PFSK-1 (cell line): ENCODE measurements at regions not wholly inside any gene's neighbourhood (a gene's known extent, or its start where the extent isn't known, plus 50 kb on each side); places are given as distances from the start of the nearest gene placed in this dataset.

ENCODE experiments used
- FOXP2 ChIP-seq: optimal IDR thresholded peaks from 2 replicates; pipeline ENCODE3; 2011; ENCODE audit warnings: borderline replicate concordance, control low read depth, inconsistent platforms; ENCODE audit not compliant: insufficient read depth; ENCODE audit errors: extremely low read length, extremely low read depth
- POLR2AphosphoS5 ChIP-seq: IDR thresholded peaks from 2 replicates; pipeline ENCODE4 v1.6.1; 2012; ENCODE audit warnings: low read depth, mild to moderate bottlenecking, control low read depth, low read length, moderate library complexity
- SIN3A ChIP-seq: IDR thresholded peaks from 2 replicates; pipeline ENCODE4 v1.6.1; 2012; ENCODE audit warnings: mild to moderate bottlenecking, low read length, moderate library complexity, borderline replicate concordance; ENCODE audit not compliant: insufficient read depth
- TAF1 ChIP-seq: IDR thresholded peaks from 2 replicates; pipeline ENCODE4 v1.6.1; 2012; ENCODE audit warnings: low read length, control low read depth, borderline replicate concordance; ENCODE audit not compliant: insufficient read depth
- TF ChIP-seq, protein P1 (sequence below), 2 experiments: IDR thresholded peaks; 2 replicates each; pipeline versions ENCODE4 v1.6.1 to v1.8.0; 2011 to 2012; ENCODE audit warnings: low read depth in 2 of 2, low read length in 2 of 2, control low read depth in 1 of 2, inconsistent platforms in 1 of 2, mild to moderate bottlenecking in 1 of 2, moderate library complexity in 1 of 2; ENCODE audit not compliant: insufficient read depth in 1 of 2

DNA sequence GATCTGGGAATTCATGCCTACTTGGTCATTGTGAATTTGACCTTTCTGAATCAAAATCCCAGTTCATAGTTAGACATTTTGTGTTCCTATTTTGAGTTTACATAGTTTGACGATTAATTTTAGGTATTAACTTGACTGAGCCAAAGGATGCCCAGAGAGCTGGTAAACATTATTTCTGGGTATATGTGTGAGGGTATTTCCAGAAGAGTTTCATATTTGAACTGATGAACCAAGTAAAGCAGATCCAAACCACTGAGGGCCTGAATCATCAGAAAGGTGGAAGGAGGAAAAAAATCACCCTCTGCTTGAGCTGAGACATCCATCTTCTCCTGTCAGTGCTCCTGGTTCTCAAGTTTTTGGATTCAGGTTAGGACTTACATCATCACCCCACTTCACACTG, 116.6 kb downstream of the CYSLTR2 start:
- TF ChIP-seq TAF1 (no peak), POLR2AphosphoS5 (no peak), SIN3A (no peak), FOXP2 (no peak)
- TF ChIP-seq, protein P1, sequence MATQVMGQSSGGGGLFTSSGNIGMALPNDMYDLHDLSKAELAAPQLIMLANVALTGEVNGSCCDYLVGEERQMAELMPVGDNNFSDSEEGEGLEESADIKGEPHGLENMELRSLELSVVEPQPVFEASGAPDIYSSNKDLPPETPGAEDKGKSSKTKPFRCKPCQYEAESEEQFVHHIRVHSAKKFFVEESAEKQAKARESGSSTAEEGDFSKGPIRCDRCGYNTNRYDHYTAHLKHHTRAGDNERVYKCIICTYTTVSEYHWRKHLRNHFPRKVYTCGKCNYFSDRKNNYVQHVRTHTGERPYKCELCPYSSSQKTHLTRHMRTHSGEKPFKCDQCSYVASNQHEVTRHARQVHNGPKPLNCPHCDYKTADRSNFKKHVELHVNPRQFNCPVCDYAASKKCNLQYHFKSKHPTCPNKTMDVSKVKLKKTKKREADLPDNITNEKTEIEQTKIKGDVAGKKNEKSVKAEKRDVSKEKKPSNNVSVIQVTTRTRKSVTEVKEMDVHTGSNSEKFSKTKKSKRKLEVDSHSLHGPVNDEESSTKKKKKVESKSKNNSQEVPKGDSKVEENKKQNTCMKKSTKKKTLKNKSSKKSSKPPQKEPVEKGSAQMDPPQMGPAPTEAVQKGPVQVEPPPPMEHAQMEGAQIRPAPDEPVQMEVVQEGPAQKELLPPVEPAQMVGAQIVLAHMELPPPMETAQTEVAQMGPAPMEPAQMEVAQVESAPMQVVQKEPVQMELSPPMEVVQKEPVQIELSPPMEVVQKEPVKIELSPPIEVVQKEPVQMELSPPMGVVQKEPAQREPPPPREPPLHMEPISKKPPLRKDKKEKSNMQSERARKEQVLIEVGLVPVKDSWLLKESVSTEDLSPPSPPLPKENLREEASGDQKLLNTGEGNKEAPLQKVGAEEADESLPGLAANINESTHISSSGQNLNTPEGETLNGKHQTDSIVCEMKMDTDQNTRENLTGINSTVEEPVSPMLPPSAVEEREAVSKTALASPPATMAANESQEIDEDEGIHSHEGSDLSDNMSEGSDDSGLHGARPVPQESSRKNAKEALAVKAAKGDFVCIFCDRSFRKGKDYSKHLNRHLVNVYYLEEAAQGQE (IDR thresholded peaks at IDR 0.05; ENCODE audit: insufficient read depth in 1 of 2, low read depth in 2 of 2, low read length in 2 of 2) = no peak
